CD14-positive monocyte (primary cell): ENCODE measurements at regions not wholly inside any gene's neighbourhood (a gene's known extent, or its start where the extent isn't known, plus 50 kb on each side); places are given as distances from the start of the nearest gene placed in this dataset.

Experiments
- DNase-seq, 3 donors: peaks; one replicate each; pipeline ENCODE4 v3.0.0-alpha.2; 2011 to 2022
- H2AFZ ChIP-seq: 2 replicates; pipeline ENCODE4 v1.6.0; 2012; ENCODE audit warnings: mild to moderate bottlenecking, low read depth, low read length, inconsistent platforms; ENCODE audit not compliant: insufficient read depth, poor library complexity, severe bottlenecking
- H3K27ac ChIP-seq, 2 donors: 1 replicate in 1 of 2; 2 replicates in 1 of 2; pipeline ENCODE4 v1.5.1; 2012 to 2013; ENCODE audit warnings: low read length in 2 of 2, control low read depth in 1 of 2, inconsistent platforms in 1 of 2, low read depth in 1 of 2, mild to moderate bottlenecking in 1 of 2
- H3K27me3 ChIP-seq, 2 donors: one replicate each; pipeline versions ENCODE4 v1.6.0 to v1.6.1; 2011 to 2013; ENCODE audit warnings: low read length in 2 of 2; ENCODE audit not compliant: control insufficient read depth in 2 of 2, insufficient read depth in 2 of 2
- H3K36me3 ChIP-seq, 2 donors: replicated peaks in 1 of 2; 1 replicate in 1 of 2; 2 replicates in 1 of 2; pipeline versions ENCODE4 v1.5.1 to v1.6.1; 2012 to 2013; ENCODE audit warnings: low read length in 2 of 2, control low read depth in 1 of 2, inconsistent platforms in 1 of 2, mild to moderate bottlenecking in 1 of 2; ENCODE audit not compliant: insufficient read depth in 2 of 2, control insufficient read depth in 1 of 2
- H3K4me1 ChIP-seq, 2 donors: 1 replicate in 1 of 2; 2 replicates in 1 of 2; pipeline versions ENCODE4 v1.5.1 to v1.6.1; 2012 to 2013; ENCODE audit warnings: low read length in 2 of 2, control low read depth in 1 of 2, inconsistent platforms in 1 of 2, mild to moderate bottlenecking in 1 of 2, moderate library complexity in 1 of 2; ENCODE audit not compliant: insufficient read depth in 2 of 2, control insufficient read depth in 1 of 2
- H3K4me2 ChIP-seq: replicated peaks from 2 replicates; pipeline ENCODE3; 2012; ENCODE audit warnings: low read length, moderate library complexity, mild to moderate bottlenecking; ENCODE audit not compliant: poor library complexity, severe bottlenecking; ENCODE audit errors: extremely low read depth
- H3K4me3 ChIP-seq, 3 experiments: fragments of 200-600 bp in 1 of 3; sonication (generic) in 1 of 3; replicated peaks in 1 of 3; 1 replicate in 2 of 3; 2 replicates in 1 of 3; pipeline ENCODE4 v1.5.1; 2011 to 2013; ENCODE audit warnings: low read length in 3 of 3, mild to moderate bottlenecking in 3 of 3, control low read depth in 2 of 3, low read depth in 2 of 3, inconsistent platforms in 1 of 3, moderate library complexity in 1 of 3
- H3K79me2 ChIP-seq: 2 replicates; pipeline ENCODE4 v1.6.0; 2012; ENCODE audit warnings: mild to moderate bottlenecking, control low read depth, inconsistent platforms, low read length, moderate library complexity; ENCODE audit not compliant: insufficient read depth
- H3K9ac ChIP-seq: 2 replicates; pipeline ENCODE4 v1.6.0; 2017; ENCODE audit warnings: low read length, mild to moderate bottlenecking; ENCODE audit not compliant: insufficient read depth, poor library complexity, severe bottlenecking
- H3K9me3 ChIP-seq, 2 donors: replicated peaks in 1 of 2; 1 replicate in 1 of 2; 2 replicates in 1 of 2; pipeline versions ENCODE4 v1.5.1 to v1.6.1; 2012 to 2013; ENCODE audit warnings: low read length in 2 of 2, control low read depth in 1 of 2; ENCODE audit not compliant: control insufficient read depth in 1 of 2, insufficient read depth in 1 of 2
- H4K20me1 ChIP-seq: 2 replicates; pipeline ENCODE4 v1.6.0; 2012; ENCODE audit warnings: mild to moderate bottlenecking, low read length, control low read depth, moderate library complexity; ENCODE audit not compliant: insufficient read depth
- H3K27ac Mint-ChIP-seq, 7 donors: one replicate each; pipeline ENCODE4 v1.8.0; 2020; ENCODE audit warnings: mild to moderate bottlenecking in 7 of 7, mixed read lengths in 7 of 7, moderate library complexity in 6 of 7, inconsistent platforms in 2 of 7
- H3K27me3 Mint-ChIP-seq, 3 donors: one replicate each; pipeline ENCODE4 v1.8.0; 2021 to 2022; ENCODE audit warnings: low read depth in 3 of 3, mild to moderate bottlenecking in 3 of 3, mixed read lengths in 3 of 3, moderate library complexity in 3 of 3, inconsistent platforms in 1 of 3
- H3K36me3 Mint-ChIP-seq, 2 donors: one replicate each; pipeline ENCODE4 v1.8.0; 2020; ENCODE audit warnings: mixed read lengths in 2 of 2, inconsistent platforms in 1 of 2, mild to moderate bottlenecking in 1 of 2
- H3K4me1 Mint-ChIP-seq: one replicate; pipeline ENCODE4 v1.8.0; 2020; ENCODE audit warnings: mild to moderate bottlenecking, mixed read lengths
- H3K4me3 Mint-ChIP-seq, 2 donors: one replicate each; pipeline ENCODE4 v1.8.0; 2020; ENCODE audit warnings: mild to moderate bottlenecking in 2 of 2, mixed read lengths in 2 of 2, moderate library complexity in 1 of 2
- H3K9me3 Mint-ChIP-seq, 7 donors: one replicate each; pipeline ENCODE4 v1.8.0; 2020 to 2022; ENCODE audit warnings: mixed read lengths in 7 of 7, mild to moderate bottlenecking in 6 of 7, moderate library complexity in 6 of 7, inconsistent platforms in 2 of 7
- CTCF ChIP-seq: fragments of 200-600 bp; IDR thresholded peaks from one replicate; pipeline ENCODE4 v1.8.0; 2022; ENCODE audit warnings: antibody characterized with exemption, mild to moderate bottlenecking
- WGBS: methylation state at CpG from one replicate; pipeline ENCODE4 v1.1.5; 2013; ENCODE audit warnings: missing lambda C conversion rate; ENCODE audit not compliant: insufficient coverage; 5-methylcytosine and 5-hydroxymethylcytosine counted together
- intact Hi-C, 2 donors: fragments of 100-400 bp; cut with micrococcal nuclease; formaldehyde crosslinking; loops; one replicate each; pipeline versions ENCODE4 v1.15.0 to v1.15.1; 2023

GRCh38 chr16:80151722-80152111 is 389.1 kb upstream of the DYNLRB2 start:
- H3K4me2 ChIP-seq, result no peak overlapping the region
- H3K36me3 Mint-ChIP-seq, result no peaks in the 10 kb centered on the region
- no peaks in the 10 kb centered on the region for H4K20me1 ChIP-seq
- no peak overlapping the region for H3K4me3 Mint-ChIP-seq
- no peak overlapping the region for H3K9ac ChIP-seq
- H3K27me3 ChIP-seq, result no peaks in the 10 kb centered on the region
- DNase-seq, result no peak
- no peak overlapping the region for H2AFZ ChIP-seq
- H3K4me1 ChIP-seq, result no peaks in the 10 kb centered on the region
- H3K9me3 ChIP-seq, result peaks cover 0 to 3% of the 10 kb centered on the region in 2 donors
- no peak overlapping the region for H3K4me3 ChIP-seq
- no peaks in the 10 kb centered on the region for H3K79me2 ChIP-seq
- H3K27ac Mint-ChIP-seq, result no peak overlapping the region
- peaks cover 0 to 8% (median 0%) of the 10 kb centered on the region in 7 donors for H3K9me3 Mint-ChIP-seq
- intact Hi-C loops, result no loop called here
- H3K36me3 ChIP-seq, result no peaks in the 10 kb centered on the region
- WGBS, result no CpG with 5 or more reads among the region's 3 CpGs
- no peak for TF ChIP-seq CTCF
- H3K27me3 Mint-ChIP-seq, result peaks cover 0 to 2% (median 1%) of the 10 kb centered on the region in 3 donors
- no peaks in the 10 kb centered on the region for H3K4me1 Mint-ChIP-seq
- no peak overlapping the region for H3K27ac ChIP-seq

GRCh38 chr16:80150978-80151721 is 389.6 kb upstream of the DYNLRB2 start:
- Mint-ChIP-seq H3K36me3 (no peaks in the 10 kb centered on the region), H3K4me3 (no peak overlapping the region), H3K27ac (no peak overlapping the region), H3K9me3 (peaks cover 0 to 8% (median 0%) of the 10 kb centered on the region in 7 donors), H3K27me3 (peaks cover 0 to 1% (median 0%) of the 10 kb centered on the region in 3 donors), H3K4me1 (no peaks in the 10 kb centered on the region)
- Histone ChIP-seq H3K27ac (no peak overlapping the region), H3K9me3 (peaks cover 0 to 3% of the 10 kb centered on the region in 2 donors), H3K36me3 (no peaks in the 10 kb centered on the region), H3K4me1 (no peaks in the 10 kb centered on the region), H3K9ac (no peak overlapping the region), H4K20me1 (no peaks in the 10 kb centered on the region), H3K27me3 (no peaks in the 10 kb centered on the region), H3K4me3 (no peak overlapping the region), H2AFZ (no peak overlapping the region), H3K79me2 (no peaks in the 10 kb centered on the region), H3K4me2 (no peak overlapping the region)
- WGBS, result 93% methylated on average over 3 of the region's 3 CpGs
- TF ChIP-seq CTCF, result no peak
- intact Hi-C loops, result no loop called here
- DNase-seq, result no peak
